H9 (cell line): ENCODE measurements at regions not wholly inside any gene's neighbourhood (a gene's known extent, or its start where the extent isn't known, plus 50 kb on each side); places are given as distances from the start of the nearest gene placed in this dataset.

Experiments used
- DNase-seq: peaks from one replicate; pipeline ENCODE4 v3.0.0-alpha.2; 2017
- H2AFZ ChIP-seq: one replicate; pipeline ENCODE4 v1.6.1; 2013; ENCODE audit warnings: mild to moderate bottlenecking, low read length, control low read depth, moderate library complexity
- H2AK5ac ChIP-seq: 2 replicates; pipeline ENCODE4 v1.6.1; 2013; ENCODE audit warnings: low read length, control low read depth, mixed read lengths; ENCODE audit not compliant: insufficient read length
- H2BK120ac ChIP-seq: one replicate; pipeline ENCODE4 v1.6.1; 2013; ENCODE audit warnings: low read depth, mild to moderate bottlenecking, low read length, control low read depth, inconsistent platforms; ENCODE audit not compliant: poor library complexity, severe bottlenecking
- H2BK12ac ChIP-seq: 2 replicates; pipeline ENCODE4 v1.6.1; 2013; ENCODE audit warnings: low read length, control low read depth, mixed read lengths, low read depth; ENCODE audit not compliant: insufficient read length
- H2BK15ac ChIP-seq: 2 replicates; pipeline ENCODE4 v1.6.1; 2013; ENCODE audit warnings: low read depth, low read length, control low read depth
- H2BK20ac ChIP-seq: one replicate; pipeline ENCODE4 v1.6.1; 2013; ENCODE audit warnings: low read depth, mild to moderate bottlenecking, low read length, control low read depth, inconsistent platforms; ENCODE audit not compliant: poor library complexity, severe bottlenecking
- H2BK5ac ChIP-seq: 2 replicates; pipeline ENCODE4 v1.6.1; 2013; ENCODE audit warnings: low read length, control low read depth, mixed read lengths; ENCODE audit not compliant: insufficient read length
- H3K14ac ChIP-seq: 2 replicates; pipeline ENCODE4 v1.6.1; 2013; ENCODE audit warnings: low read length, control low read depth; ENCODE audit not compliant: insufficient read depth
- H3K18ac ChIP-seq: 2 replicates; pipeline ENCODE4 v1.6.1; 2013; ENCODE audit warnings: low read depth, mild to moderate bottlenecking, mixed read lengths, low read length, control low read depth; ENCODE audit not compliant: insufficient read length
- H3K23ac ChIP-seq: 2 replicates; pipeline ENCODE4 v1.6.1; 2013; ENCODE audit warnings: low read length, control low read depth, mixed read lengths, low read depth; ENCODE audit not compliant: insufficient read length
- H3K23me2 ChIP-seq: 2 replicates; pipeline ENCODE4 v1.6.1; 2013; ENCODE audit warnings: low read depth, mild to moderate bottlenecking, mixed read lengths, low read length, control low read depth; ENCODE audit not compliant: insufficient read length, poor library complexity, severe bottlenecking
- H3K27ac ChIP-seq: 2 replicates; pipeline ENCODE4 v1.5.1; 2013; ENCODE audit warnings: low read length, control low read depth, mixed read lengths, low read depth; ENCODE audit not compliant: insufficient read length
- H3K27me3 ChIP-seq: 2 replicates; pipeline ENCODE4 v1.6.1; 2013; ENCODE audit warnings: low read length, control low read depth, inconsistent platforms; ENCODE audit not compliant: insufficient read depth
- H3K4ac ChIP-seq: 2 replicates; pipeline ENCODE4 v1.6.1; 2013; ENCODE audit warnings: low read depth, mild to moderate bottlenecking, control low read depth, inconsistent platforms, low read length, moderate library complexity
- H3K4me1 ChIP-seq: 2 replicates; pipeline ENCODE4 v1.6.1; 2013; ENCODE audit warnings: low read length, control low read depth, inconsistent platforms; ENCODE audit not compliant: insufficient read depth
- H3K4me2 ChIP-seq: 2 replicates; pipeline ENCODE4 v1.6.1; 2013; ENCODE audit warnings: low read length, control low read depth, mixed read lengths; ENCODE audit not compliant: insufficient read length, insufficient read depth
- H3K56ac ChIP-seq: 2 replicates; pipeline ENCODE4 v1.6.1; 2013; ENCODE audit warnings: low read depth, mild to moderate bottlenecking, mixed read lengths, low read length, control low read depth; ENCODE audit not compliant: insufficient read length
- H3K79me1 ChIP-seq: 2 replicates; pipeline ENCODE4 v1.6.1; 2013; ENCODE audit warnings: low read depth, mild to moderate bottlenecking, moderate library complexity, low read length, control low read depth, inconsistent platforms; ENCODE audit not compliant: insufficient read depth, poor library complexity, severe bottlenecking
- H3K79me2 ChIP-seq: 2 replicates; pipeline ENCODE4 v1.6.1; 2013; ENCODE audit warnings: low read length, control low read depth, inconsistent platforms; ENCODE audit not compliant: insufficient read depth
- H3K9ac ChIP-seq: 2 replicates; pipeline ENCODE4 v1.6.1; 2013; ENCODE audit warnings: low read length, control low read depth, mixed read lengths; ENCODE audit not compliant: insufficient read length; ENCODE audit errors: extremely low read depth
- H3K9me3 ChIP-seq: one replicate; pipeline ENCODE4 v1.6.1; 2013; ENCODE audit warnings: low read depth, low read length, inconsistent platforms; ENCODE audit not compliant: control insufficient read depth
- H3T11ph ChIP-seq: one replicate; pipeline ENCODE4 v1.6.1; 2013; ENCODE audit warnings: mild to moderate bottlenecking, low read length, control low read depth, inconsistent platforms
- H4K20me1 ChIP-seq: one replicate; pipeline ENCODE4 v1.6.1; 2013; ENCODE audit not compliant: control insufficient read depth, insufficient read length, insufficient read depth
- H4K5ac ChIP-seq: 2 replicates; pipeline ENCODE4 v1.6.1; 2013; ENCODE audit warnings: low read depth, mild to moderate bottlenecking, mixed read lengths, low read length, control low read depth; ENCODE audit not compliant: insufficient read length
- H4K8ac ChIP-seq: replicated peaks from 2 replicates; pipeline ENCODE4 v1.6.1; 2013; ENCODE audit warnings: low read length, control low read depth, mixed read lengths, low read depth; ENCODE audit not compliant: insufficient read length
- H4K91ac ChIP-seq: 2 replicates; pipeline ENCODE4 v1.6.1; 2013; ENCODE audit warnings: low read depth, mild to moderate bottlenecking, moderate library complexity, mixed read lengths, low read length, control low read depth; ENCODE audit not compliant: insufficient read length
- H3K27ac Mint-ChIP-seq, 3 experiments: 2 replicates in 2 of 3; 3 replicates in 1 of 3; pipeline ENCODE4 v1.8.0; 2020 to 2021; ENCODE audit warnings: mixed read lengths in 3 of 3, mild to moderate bottlenecking in 1 of 3, moderate library complexity in 1 of 3
- H3K27me3 Mint-ChIP-seq: 2 replicates; pipeline ENCODE4 v1.8.0; 2021; ENCODE audit warnings: low read depth, mild to moderate bottlenecking, moderate library complexity, mixed read lengths
- H3K36me3 Mint-ChIP-seq, 3 experiments: 2 replicates in 2 of 3; 3 replicates in 1 of 3; pipeline ENCODE4 v1.8.0; 2020 to 2021; ENCODE audit warnings: low read depth in 3 of 3, mixed read lengths in 3 of 3; ENCODE audit not compliant: insufficient read depth in 1 of 3
- H3K4me1 Mint-ChIP-seq, 2 experiments: 2 replicates each; pipeline ENCODE4 v1.8.0; 2020; ENCODE audit warnings: mixed read lengths in 2 of 2
- H3K4me3 Mint-ChIP-seq, 2 experiments: 2 replicates in 1 of 2; 3 replicates in 1 of 2; pipeline ENCODE4 v1.8.0; 2020 to 2021; ENCODE audit warnings: mild to moderate bottlenecking in 2 of 2, mixed read lengths in 2 of 2, moderate library complexity in 1 of 2
- H3K9me3 Mint-ChIP-seq, 2 experiments: 2 replicates in 1 of 2; 3 replicates in 1 of 2; pipeline ENCODE4 v1.8.0; 2020; ENCODE audit warnings: mild to moderate bottlenecking in 2 of 2, mixed read lengths in 2 of 2, moderate library complexity in 1 of 2
- WGBS: extraction: QIAGEN DNeasy Blood & Tissue Kit; methylation state at CpG from one replicate; pipeline ENCODE4 v1.1.7; 2013; ENCODE audit warnings: missing lambda C conversion rate, low lambda C conversion rate, mixed read lengths; ENCODE audit not compliant: insufficient read length; ENCODE audit errors: extremely low coverage; 5-methylcytosine and 5-hydroxymethylcytosine counted together
- TF ChIP-seq, protein P1 (sequence below): fragments of 200-600 bp; sonication (generic); conservative IDR thresholded peaks from 3 replicates; pipeline ENCODE4 v1.8.0; 2021; ENCODE audit warnings: antibody characterized with exemption, mild to moderate bottlenecking

GRCh38 chr2:75822336-75822735, 111.6 kb upstream of the GCFC2 start:
- no peaks in the 10 kb centered on the region for H3K4me1 ChIP-seq
- H2BK15ac ChIP-seq, result no peak overlapping the region
- H3K27ac ChIP-seq, result no peak overlapping the region
- no peak overlapping the region for H2BK5ac ChIP-seq
- no peak overlapping the region for H3T11ph ChIP-seq
- H4K20me1 ChIP-seq, result no peaks in the 10 kb centered on the region
- no peak overlapping the region for H3K23ac ChIP-seq
- H2BK120ac ChIP-seq, result no peak overlapping the region
- no peak overlapping the region for H2AFZ ChIP-seq
- no peak for DNase-seq
- no peaks in the 10 kb centered on the region for H3K79me1 ChIP-seq
- H2BK20ac ChIP-seq, result no peak overlapping the region
- TF ChIP-seq, protein P1, sequence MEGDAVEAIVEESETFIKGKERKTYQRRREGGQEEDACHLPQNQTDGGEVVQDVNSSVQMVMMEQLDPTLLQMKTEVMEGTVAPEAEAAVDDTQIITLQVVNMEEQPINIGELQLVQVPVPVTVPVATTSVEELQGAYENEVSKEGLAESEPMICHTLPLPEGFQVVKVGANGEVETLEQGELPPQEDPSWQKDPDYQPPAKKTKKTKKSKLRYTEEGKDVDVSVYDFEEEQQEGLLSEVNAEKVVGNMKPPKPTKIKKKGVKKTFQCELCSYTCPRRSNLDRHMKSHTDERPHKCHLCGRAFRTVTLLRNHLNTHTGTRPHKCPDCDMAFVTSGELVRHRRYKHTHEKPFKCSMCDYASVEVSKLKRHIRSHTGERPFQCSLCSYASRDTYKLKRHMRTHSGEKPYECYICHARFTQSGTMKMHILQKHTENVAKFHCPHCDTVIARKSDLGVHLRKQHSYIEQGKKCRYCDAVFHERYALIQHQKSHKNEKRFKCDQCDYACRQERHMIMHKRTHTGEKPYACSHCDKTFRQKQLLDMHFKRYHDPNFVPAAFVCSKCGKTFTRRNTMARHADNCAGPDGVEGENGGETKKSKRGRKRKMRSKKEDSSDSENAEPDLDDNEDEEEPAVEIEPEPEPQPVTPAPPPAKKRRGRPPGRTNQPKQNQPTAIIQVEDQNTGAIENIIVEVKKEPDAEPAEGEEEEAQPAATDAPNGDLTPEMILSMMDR, result no peak
- H3K27me3 ChIP-seq, result no peaks in the 10 kb centered on the region
- H4K8ac ChIP-seq, result no peak overlapping the region
- no peak overlapping the region for H3K27ac Mint-ChIP-seq
- no peak overlapping the region for H3K56ac ChIP-seq
- H2AK5ac ChIP-seq, result no peak overlapping the region
- H3K4me1 Mint-ChIP-seq, result peaks cover 6 to 9% of the 10 kb centered on the region in 2 experiments
- H4K91ac ChIP-seq, result no peak overlapping the region
- no peak overlapping the region for H3K4me3 Mint-ChIP-seq
- no peak overlapping the region for H3K18ac ChIP-seq
- no peaks in the 10 kb centered on the region for H3K23me2 ChIP-seq
- no CpG with 5 or more reads among the region's 2 CpGs for WGBS
- H3K14ac ChIP-seq, result no peak overlapping the region
- H3K79me2 ChIP-seq, result no peaks in the 10 kb centered on the region
- no peak overlapping the region for H2BK12ac ChIP-seq
- H4K5ac ChIP-seq, result no peak overlapping the region
- H3K4me2 ChIP-seq, result no peak overlapping the region
- H3K27me3 Mint-ChIP-seq, result peaks cover 4% of the 10 kb centered on the region
- no peak overlapping the region for H3K9ac ChIP-seq
- H3K4ac ChIP-seq, result no peak overlapping the region
- peaks cover 4 to 5% of the 10 kb centered on the region in 2 experiments for H3K9me3 Mint-ChIP-seq
- H3K36me3 Mint-ChIP-seq, result no peaks in the 10 kb centered on the region; a peak in 1 of 7 replicates
- H3K9me3 ChIP-seq, result no peaks in the 10 kb centered on the region
